ENCODE measurements at regions not wholly inside any gene's neighbourhood (a gene's known extent, or its start where the extent isn't known, plus 50 kb on each side); places are given as distances from the start of the nearest gene placed in this dataset.

GRCh38 chr16:5862103-5862840, 764.7 kb upstream of the EEF2KMT start:
- no peak for DNase-seq (ENCODE audit: low read depth)
- H3K36me3 ChIP-seq (ENCODE audit: control insufficient read depth, insufficient read depth, low read length): no peaks in the 10 kb centered on the region
- no peaks in the 10 kb centered on the region for H3K27me3 ChIP-seq (ENCODE audit: control insufficient read depth, insufficient read depth, low read length)
- CTCF ChIA-PET: no interaction called here
- no peak for TF ChIP-seq CTCF (IDR thresholded peaks at IDR 0.05; ENCODE audit: insufficient read depth, low read depth, low read length)
- H3K4me3 ChIP-seq (ENCODE audit: low read depth, low read length): no peak overlapping the region
- POLR2A ChIA-PET: no interaction called here

GRCh38 chr16:5861241-5861640, 763.6 kb upstream of the EEF2KMT start:
- DNase-seq (ENCODE audit: low read depth): no peak
- Histone ChIP-seq H3K36me3 (ENCODE audit: control insufficient read depth, insufficient read depth, low read length) (no peaks in the 10 kb centered on the region), H3K4me3 (ENCODE audit: low read depth, low read length) (no peak overlapping the region), H3K27me3 (ENCODE audit: control insufficient read depth, insufficient read depth, low read length) (no peaks in the 10 kb centered on the region)
- ChIA-PET POLR2A (no interaction called here), CTCF (no interaction called here)
- no peak for TF ChIP-seq CTCF (IDR thresholded peaks at IDR 0.05; ENCODE audit: insufficient read depth, low read depth, low read length)

- CTCF ChIA-PET: no interaction called here
Measured at GRCh38 chr16:5858180-5858579, 760.6 kb upstream of the EEF2KMT start.

GRCh38 chr16:5854027-5854426, 756.4 kb upstream of the EEF2KMT start:
- DNase-seq (ENCODE audit: low read depth): no peak
- no peak for TF ChIP-seq CTCF (IDR thresholded peaks at IDR 0.05; ENCODE audit: insufficient read depth, low read depth, low read length)
- Histone ChIP-seq H3K4me3 (ENCODE audit: low read depth, low read length) (no peak overlapping the region), H3K27me3 (ENCODE audit: control insufficient read depth, insufficient read depth, low read length) (no peaks in the 10 kb centered on the region), H3K36me3 (ENCODE audit: control insufficient read depth, insufficient read depth, low read length) (no peaks in the 10 kb centered on the region)
- POLR2A ChIA-PET: no interaction called here
- CTCF ChIA-PET: no interaction called here

More at GRCh38 chr16:5858180-5858579, 760.6 kb upstream of the EEF2KMT start:
- no peaks in the 10 kb centered on the region for H3K27me3 ChIP-seq (ENCODE audit: control insufficient read depth, insufficient read depth, low read length)
- no peak for TF ChIP-seq CTCF (IDR thresholded peaks at IDR 0.05; ENCODE audit: insufficient read depth, low read depth, low read length)
- H3K4me3 ChIP-seq (ENCODE audit: low read depth, low read length): no peak overlapping the region
- H3K36me3 ChIP-seq (ENCODE audit: control insufficient read depth, insufficient read depth, low read length): no peaks in the 10 kb centered on the region
- DNase-seq (ENCODE audit: low read depth): no peak
- POLR2A ChIA-PET: no interaction called here

GRCh38 chr16:5852151-5852550, 754.6 kb upstream of the EEF2KMT start:
- POLR2A ChIA-PET: no interaction called here
- CTCF ChIA-PET: no interaction called here
- no peak for TF ChIP-seq CTCF (IDR thresholded peaks at IDR 0.05; ENCODE audit: insufficient read depth, low read depth, low read length)
- Histone ChIP-seq H3K27me3 (ENCODE audit: control insufficient read depth, insufficient read depth, low read length) (no peaks in the 10 kb centered on the region), H3K4me3 (ENCODE audit: low read depth, low read length) (no peak overlapping the region), H3K36me3 (ENCODE audit: control insufficient read depth, insufficient read depth, low read length) (no peaks in the 10 kb centered on the region)
- no peak for DNase-seq (ENCODE audit: low read depth)
